H1 (cell line): ENCODE measurements at regions not wholly inside any gene's neighbourhood (a gene's known extent, or its start where the extent isn't known, plus 50 kb on each side); places are given as distances from the start of the nearest gene placed in this dataset.

Experiments used
- CTCF ChIA-PET: fragments of 300-600 bp; sonication (Branson Sonifier 250); formaldehyde crosslinking; loops from one replicate; lab custom pipeline; 2021; ENCODE audit not compliant: partially characterized antibody; lab: Charles Lee
- POLR2A ChIA-PET: fragments of 300-600 bp; sonication (Branson Sonifier 250); formaldehyde crosslinking; loops from one replicate; lab custom pipeline; 2021; ENCODE audit warnings: inconsistent platforms; ENCODE audit not compliant: partially characterized antibody; lab: Charles Lee
- DNase-seq, 2 experiments: peaks; one replicate each; pipeline versions ENCODE4 v3.0.0 to v3.0.0-alpha.2; 2010 to 2022; ENCODE audit warnings: low spot score in 2 of 2, low read depth in 1 of 2, mixed read lengths in 1 of 2
- FAIRE-seq: peaks from 2 replicates; lab custom pipeline; 2011; peaks lifted over from hg19 to GRCh38; lab: Jason Lieb, UNC
- H2AFZ ChIP-seq: 2 replicates; pipeline ENCODE4 v1.8.1; 2012; ENCODE audit warnings: low read length, inconsistent platforms
- H2AK5ac ChIP-seq: 2 replicates; pipeline ENCODE4 v1.6.1; 2013; ENCODE audit warnings: low read depth, low read length
- H2BK120ac ChIP-seq: replicated peaks from 2 replicates; pipeline ENCODE3; 2013; ENCODE audit warnings: low read depth, low read length, inconsistent platforms
- H2BK12ac ChIP-seq: 2 replicates; pipeline ENCODE4 v1.6.1; 2013; ENCODE audit warnings: low read depth, low read length
- H2BK15ac ChIP-seq: 2 replicates; pipeline ENCODE4 v1.6.1; 2013; ENCODE audit warnings: low read length
- H2BK20ac ChIP-seq: 2 replicates; pipeline ENCODE4 v1.6.1; 2013; ENCODE audit warnings: low read length
- H2BK5ac ChIP-seq: 2 replicates; pipeline ENCODE4 v1.6.1; 2013; ENCODE audit warnings: low read depth, low read length
- H3K14ac ChIP-seq: 2 replicates; pipeline ENCODE4 v1.6.1; 2013; ENCODE audit warnings: inconsistent platforms; ENCODE audit not compliant: insufficient read length
- H3K18ac ChIP-seq: 2 replicates; pipeline ENCODE4 v1.6.1; 2013; ENCODE audit warnings: low read length; ENCODE audit errors: extremely low read depth
- H3K23ac ChIP-seq: 2 replicates; pipeline ENCODE4 v1.6.1; 2013; ENCODE audit warnings: inconsistent platforms; ENCODE audit not compliant: insufficient read length
- H3K23me2 ChIP-seq: 2 replicates; pipeline ENCODE4 v1.6.1; 2013; ENCODE audit warnings: low read depth, low read length
- H3K27ac ChIP-seq: 2 replicates; pipeline ENCODE4 v1.6.1; 2011; ENCODE audit warnings: low read depth, low read length, inconsistent platforms
- H3K27me3 ChIP-seq, 4 experiments: replicated peaks in 1 of 4; 1 replicate in 1 of 4; 2 replicates in 3 of 4; pipeline versions ENCODE4 v1.6.1 to v1.8.1; 2011 to 2013; ENCODE audit warnings: low read length in 3 of 4, mild to moderate bottlenecking in 3 of 4, inconsistent platforms in 2 of 4, mixed read lengths in 2 of 4, moderate library complexity in 1 of 4; ENCODE audit not compliant: control insufficient read depth in 3 of 4, insufficient read depth in 3 of 4; ENCODE audit errors: extremely low read depth in 1 of 4
- H3K36me3 ChIP-seq, 4 experiments: 2 replicates each; pipeline versions ENCODE4 v1.6.1 to v1.8.1; 2011 to 2013; ENCODE audit warnings: mild to moderate bottlenecking in 4 of 4, low read length in 3 of 4, moderate library complexity in 2 of 4, control low read depth in 1 of 4, inconsistent platforms in 1 of 4; ENCODE audit not compliant: insufficient read depth in 4 of 4, control insufficient read depth in 2 of 4
- H3K4ac ChIP-seq: replicated peaks from 2 replicates; pipeline ENCODE3; 2013; ENCODE audit warnings: low read length, low read depth, mixed read lengths, inconsistent platforms; ENCODE audit not compliant: insufficient read length
- H3K4me1 ChIP-seq, 4 experiments: replicated peaks in 1 of 4; 1 replicate in 1 of 4; 2 replicates in 3 of 4; pipeline versions ENCODE4 v1.6.1 to v1.8.1; 2011 to 2013; ENCODE audit warnings: low read length in 3 of 4, inconsistent platforms in 2 of 4, mixed read lengths in 1 of 4; ENCODE audit not compliant: insufficient read depth in 4 of 4, control insufficient read depth in 3 of 4
- H3K4me2 ChIP-seq, 2 experiments: 2 replicates each; pipeline versions ENCODE4 v1.6.1 to v1.8.1; 2011 to 2013; ENCODE audit warnings: low read depth in 2 of 2, low read length in 2 of 2, control low read depth in 1 of 2, inconsistent platforms in 1 of 2, mild to moderate bottlenecking in 1 of 2; ENCODE audit not compliant: insufficient read depth in 1 of 2
- H3K4me3 ChIP-seq, 4 experiments: fragments of 200-600, 300-600 bp in 1 of 4; sonication (generic), shearing (Covaris generic), sonication (Bioruptor Twin) in 1 of 4; 2 replicates each; pipeline versions ENCODE4 v1.5.1 to v1.8.1; 2011 to 2016; ENCODE audit warnings: low read length in 4 of 4, low read depth in 3 of 4, control low read depth in 2 of 4, inconsistent platforms in 2 of 4, mild to moderate bottlenecking in 2 of 4, mixed read lengths in 1 of 4, moderate library complexity in 1 of 4; ENCODE audit not compliant: insufficient read depth in 2 of 4; ENCODE audit errors: extremely low read depth in 1 of 4
- H3K56ac ChIP-seq: replicated peaks from 2 replicates; pipeline ENCODE3; 2013; ENCODE audit warnings: low read depth, mild to moderate bottlenecking, mixed read lengths, low read length, inconsistent platforms; ENCODE audit not compliant: insufficient read length
- H3K79me1 ChIP-seq: 2 replicates; pipeline ENCODE4 v1.6.1; 2013; ENCODE audit warnings: low read depth, low read length, control low read depth
- H3K79me2 ChIP-seq, 2 experiments: 2 replicates each; pipeline versions ENCODE4 v1.6.1 to v1.8.1; 2012 to 2013; ENCODE audit warnings: low read length in 2 of 2, mild to moderate bottlenecking in 2 of 2, inconsistent platforms in 1 of 2; ENCODE audit not compliant: insufficient read depth in 2 of 2, control insufficient read depth in 1 of 2
- H3K9ac ChIP-seq, 4 experiments: replicated peaks in 1 of 4; 1 replicate in 1 of 4; 2 replicates in 3 of 4; pipeline versions ENCODE4 v1.6.1 to v1.8.1; 2011 to 2013; ENCODE audit warnings: low read depth in 3 of 4, low read length in 3 of 4, control low read depth in 2 of 4, mild to moderate bottlenecking in 2 of 4, moderate library complexity in 2 of 4, inconsistent platforms in 1 of 4; ENCODE audit errors: extremely low read depth in 1 of 4
- H3K9me3 ChIP-seq, 2 experiments: 2 replicates each; pipeline versions ENCODE4 v1.6.1 to v1.8.1; 2012 to 2013; ENCODE audit warnings: mild to moderate bottlenecking in 2 of 2, moderate library complexity in 2 of 2, control low read depth in 1 of 2, inconsistent platforms in 1 of 2, low read depth in 1 of 2, low read length in 1 of 2, mixed read lengths in 1 of 2; ENCODE audit not compliant: insufficient read depth in 2 of 2
- H4K20me1 ChIP-seq, 2 experiments: replicated peaks in 1 of 2; 2 replicates each; pipeline versions ENCODE3 to v1.8.1; 2011 to 2013; ENCODE audit warnings: inconsistent platforms in 2 of 2, low read length in 2 of 2, mild to moderate bottlenecking in 1 of 2; ENCODE audit not compliant: insufficient read depth in 2 of 2, control insufficient read depth in 1 of 2
- H4K5ac ChIP-seq: 2 replicates; pipeline ENCODE4 v1.6.1; 2013; ENCODE audit warnings: low read length, low read depth, mixed read lengths, inconsistent platforms; ENCODE audit not compliant: insufficient read length
- H4K8ac ChIP-seq: 2 replicates; pipeline ENCODE4 v1.8.0; 2013; ENCODE audit warnings: mild to moderate bottlenecking, moderate library complexity, low read length, inconsistent platforms; ENCODE audit not compliant: insufficient read depth; ENCODE audit errors: extremely low read depth
- H4K91ac ChIP-seq: replicated peaks from 2 replicates; pipeline ENCODE3; 2013; ENCODE audit warnings: low read length, mixed read lengths, inconsistent platforms; ENCODE audit not compliant: insufficient read length
- BCL11A ChIP-seq, 2 experiments: IDR thresholded peaks; one replicate each; pipeline ENCODE4 v1.6.1; 2011; ENCODE audit warnings: low read depth in 2 of 2, low read length in 2 of 2, mild to moderate bottlenecking in 2 of 2
- GTF2F1 ChIP-seq: IDR thresholded peaks from 2 replicates; pipeline ENCODE4 v1.6.1; 2012; ENCODE audit warnings: low read depth, low read length, improper control_type of control experiment, borderline replicate concordance
- JUN ChIP-seq: IDR thresholded peaks from 2 replicates; pipeline ENCODE4 v1.6.1; 2011; ENCODE audit warnings: low read depth, mild to moderate bottlenecking, improper control_type of control experiment, low read length
- TCF12 ChIP-seq: IDR thresholded peaks from 2 replicates; pipeline ENCODE4 v1.6.1; 2011; ENCODE audit warnings: low read depth, mild to moderate bottlenecking, low read length
- WGBS, 2 experiments: shearing (Covaris generic) in 1 of 2; methylation state at CpG; one replicate each; pipeline versions ENCODE4 v1.1.6 to v1.1.7; 2013 to 2015; ENCODE audit warnings: low lambda C conversion rate in 2 of 2, mixed read lengths in 2 of 2, inconsistent platforms in 1 of 2, low coverage in 1 of 2, missing lambda C conversion rate in 1 of 2; ENCODE audit not compliant: insufficient replicate concordance in 2 of 2, insufficient coverage in 1 of 2, insufficient read length in 1 of 2; ENCODE audit errors: extremely low coverage in 1 of 2, missing lambda C conversion rate in 1 of 2; 5-methylcytosine and 5-hydroxymethylcytosine counted together

- no peaks in the 10 kb centered on the region for H3K79me1 ChIP-seq
- H3K23ac ChIP-seq, result no peak overlapping the region
- no peak overlapping the region for H4K8ac ChIP-seq
- ChIA-PET CTCF (no interaction called here), POLR2A (no interaction called here)
- no peak overlapping the region for H3K4ac ChIP-seq
- H3K27ac ChIP-seq, result no peak overlapping the region
- H2BK120ac ChIP-seq, result no peak overlapping the region
- H3K9ac ChIP-seq, result no peak overlapping the region
- no peak overlapping the region for H2BK15ac ChIP-seq
- no peaks in the 10 kb centered on the region for H3K23me2 ChIP-seq
- H2BK12ac ChIP-seq, result no peak overlapping the region
- no peaks in the 10 kb centered on the region for H3K4me1 ChIP-seq
- no peak overlapping the region for H3K56ac ChIP-seq
- FAIRE-seq (no peak), DNase-seq (no peak)
- no peak overlapping the region for H4K5ac ChIP-seq
- H3K4me2 ChIP-seq, result no peak overlapping the region
- no peak overlapping the region for H2AFZ ChIP-seq
- WGBS, 2 experiments, result 89% methylated on average over 2 of the region's 2 CpGs; no CpG with 5 or more reads in 1 of the 2 experiments
- no peak overlapping the region for H2BK5ac ChIP-seq
- H3K27me3 ChIP-seq, result no peaks in the 10 kb centered on the region
- no peak overlapping the region for H3K14ac ChIP-seq
- H3K9me3 ChIP-seq, result peaks cover 0 to 3% of the 10 kb centered on the region in 2 experiments; a peak in 1 of 4 replicates
- H3K4me3 ChIP-seq, result no peak overlapping the region
- H2AK5ac ChIP-seq, result no peak overlapping the region
- H2BK20ac ChIP-seq, result no peak overlapping the region
- H4K91ac ChIP-seq, result no peak overlapping the region
- no peaks in the 10 kb centered on the region for H4K20me1 ChIP-seq
- H3K79me2 ChIP-seq, result no peaks in the 10 kb centered on the region
- no peak overlapping the region for H3K18ac ChIP-seq
- no peaks in the 10 kb centered on the region for H3K36me3 ChIP-seq
- no peak for TF ChIP-seq GTF2F1
- no peak for TF ChIP-seq BCL11A (IDR thresholded peaks at IDR 0.05; ENCODE audit: low read depth in 2 of 2, low read length in 2 of 2)
- TF ChIP-seq JUN, result no peak
- no peak for TF ChIP-seq TCF12
Observed at GRCh38 chr11:98674390-98674789, 346.4 kb upstream of the CNTN5 start.
